H9 (cell line): ENCODE measurements at regions not wholly inside any gene's neighbourhood (a gene's known extent, or its start where the extent isn't known, plus 50 kb on each side); places are given as distances from the start of the nearest gene placed in this dataset.

Experiments used
- DNase-seq: peaks from one replicate; pipeline ENCODE4 v3.0.0-alpha.2; 2017
- H2AFZ ChIP-seq: one replicate; pipeline ENCODE4 v1.6.1; 2013; ENCODE audit warnings: mild to moderate bottlenecking, low read length, control low read depth, moderate library complexity
- H2AK5ac ChIP-seq: 2 replicates; pipeline ENCODE4 v1.6.1; 2013; ENCODE audit warnings: low read length, control low read depth, mixed read lengths; ENCODE audit not compliant: insufficient read length
- H2BK120ac ChIP-seq: one replicate; pipeline ENCODE4 v1.6.1; 2013; ENCODE audit warnings: low read depth, mild to moderate bottlenecking, low read length, control low read depth, inconsistent platforms; ENCODE audit not compliant: poor library complexity, severe bottlenecking
- H2BK12ac ChIP-seq: 2 replicates; pipeline ENCODE4 v1.6.1; 2013; ENCODE audit warnings: low read length, control low read depth, mixed read lengths, low read depth; ENCODE audit not compliant: insufficient read length
- H2BK15ac ChIP-seq: 2 replicates; pipeline ENCODE4 v1.6.1; 2013; ENCODE audit warnings: low read depth, low read length, control low read depth
- H2BK20ac ChIP-seq: one replicate; pipeline ENCODE4 v1.6.1; 2013; ENCODE audit warnings: low read depth, mild to moderate bottlenecking, low read length, control low read depth, inconsistent platforms; ENCODE audit not compliant: poor library complexity, severe bottlenecking
- H2BK5ac ChIP-seq: 2 replicates; pipeline ENCODE4 v1.6.1; 2013; ENCODE audit warnings: low read length, control low read depth, mixed read lengths; ENCODE audit not compliant: insufficient read length
- H3K14ac ChIP-seq: 2 replicates; pipeline ENCODE4 v1.6.1; 2013; ENCODE audit warnings: low read length, control low read depth; ENCODE audit not compliant: insufficient read depth
- H3K18ac ChIP-seq: 2 replicates; pipeline ENCODE4 v1.6.1; 2013; ENCODE audit warnings: low read depth, mild to moderate bottlenecking, mixed read lengths, low read length, control low read depth; ENCODE audit not compliant: insufficient read length
- H3K23ac ChIP-seq: 2 replicates; pipeline ENCODE4 v1.6.1; 2013; ENCODE audit warnings: low read length, control low read depth, mixed read lengths, low read depth; ENCODE audit not compliant: insufficient read length
- H3K23me2 ChIP-seq: 2 replicates; pipeline ENCODE4 v1.6.1; 2013; ENCODE audit warnings: low read depth, mild to moderate bottlenecking, mixed read lengths, low read length, control low read depth; ENCODE audit not compliant: insufficient read length, poor library complexity, severe bottlenecking
- H3K27ac ChIP-seq: 2 replicates; pipeline ENCODE4 v1.5.1; 2013; ENCODE audit warnings: low read length, control low read depth, mixed read lengths, low read depth; ENCODE audit not compliant: insufficient read length
- H3K27me3 ChIP-seq: 2 replicates; pipeline ENCODE4 v1.6.1; 2013; ENCODE audit warnings: low read length, control low read depth, inconsistent platforms; ENCODE audit not compliant: insufficient read depth
- H3K4ac ChIP-seq: 2 replicates; pipeline ENCODE4 v1.6.1; 2013; ENCODE audit warnings: low read depth, mild to moderate bottlenecking, control low read depth, inconsistent platforms, low read length, moderate library complexity
- H3K4me1 ChIP-seq: 2 replicates; pipeline ENCODE4 v1.6.1; 2013; ENCODE audit warnings: low read length, control low read depth, inconsistent platforms; ENCODE audit not compliant: insufficient read depth
- H3K4me2 ChIP-seq: 2 replicates; pipeline ENCODE4 v1.6.1; 2013; ENCODE audit warnings: low read length, control low read depth, mixed read lengths; ENCODE audit not compliant: insufficient read length, insufficient read depth
- H3K56ac ChIP-seq: 2 replicates; pipeline ENCODE4 v1.6.1; 2013; ENCODE audit warnings: low read depth, mild to moderate bottlenecking, mixed read lengths, low read length, control low read depth; ENCODE audit not compliant: insufficient read length
- H3K79me1 ChIP-seq: 2 replicates; pipeline ENCODE4 v1.6.1; 2013; ENCODE audit warnings: low read depth, mild to moderate bottlenecking, moderate library complexity, low read length, control low read depth, inconsistent platforms; ENCODE audit not compliant: insufficient read depth, poor library complexity, severe bottlenecking
- H3K79me2 ChIP-seq: 2 replicates; pipeline ENCODE4 v1.6.1; 2013; ENCODE audit warnings: low read length, control low read depth, inconsistent platforms; ENCODE audit not compliant: insufficient read depth
- H3K9ac ChIP-seq: 2 replicates; pipeline ENCODE4 v1.6.1; 2013; ENCODE audit warnings: low read length, control low read depth, mixed read lengths; ENCODE audit not compliant: insufficient read length; ENCODE audit errors: extremely low read depth
- H3K9me3 ChIP-seq: one replicate; pipeline ENCODE4 v1.6.1; 2013; ENCODE audit warnings: low read depth, low read length, inconsistent platforms; ENCODE audit not compliant: control insufficient read depth
- H3T11ph ChIP-seq: one replicate; pipeline ENCODE4 v1.6.1; 2013; ENCODE audit warnings: mild to moderate bottlenecking, low read length, control low read depth, inconsistent platforms
- H4K20me1 ChIP-seq: one replicate; pipeline ENCODE4 v1.6.1; 2013; ENCODE audit not compliant: control insufficient read depth, insufficient read length, insufficient read depth
- H4K5ac ChIP-seq: 2 replicates; pipeline ENCODE4 v1.6.1; 2013; ENCODE audit warnings: low read depth, mild to moderate bottlenecking, mixed read lengths, low read length, control low read depth; ENCODE audit not compliant: insufficient read length
- H4K8ac ChIP-seq: replicated peaks from 2 replicates; pipeline ENCODE4 v1.6.1; 2013; ENCODE audit warnings: low read length, control low read depth, mixed read lengths, low read depth; ENCODE audit not compliant: insufficient read length
- H4K91ac ChIP-seq: 2 replicates; pipeline ENCODE4 v1.6.1; 2013; ENCODE audit warnings: low read depth, mild to moderate bottlenecking, moderate library complexity, mixed read lengths, low read length, control low read depth; ENCODE audit not compliant: insufficient read length
- H3K27ac Mint-ChIP-seq, 3 experiments: 2 replicates in 2 of 3; 3 replicates in 1 of 3; pipeline ENCODE4 v1.8.0; 2020 to 2021; ENCODE audit warnings: mixed read lengths in 3 of 3, mild to moderate bottlenecking in 1 of 3, moderate library complexity in 1 of 3
- H3K27me3 Mint-ChIP-seq: 2 replicates; pipeline ENCODE4 v1.8.0; 2021; ENCODE audit warnings: low read depth, mild to moderate bottlenecking, moderate library complexity, mixed read lengths
- H3K36me3 Mint-ChIP-seq, 3 experiments: 2 replicates in 2 of 3; 3 replicates in 1 of 3; pipeline ENCODE4 v1.8.0; 2020 to 2021; ENCODE audit warnings: low read depth in 3 of 3, mixed read lengths in 3 of 3; ENCODE audit not compliant: insufficient read depth in 1 of 3
- H3K4me1 Mint-ChIP-seq, 2 experiments: 2 replicates each; pipeline ENCODE4 v1.8.0; 2020; ENCODE audit warnings: mixed read lengths in 2 of 2
- H3K4me3 Mint-ChIP-seq, 2 experiments: 2 replicates in 1 of 2; 3 replicates in 1 of 2; pipeline ENCODE4 v1.8.0; 2020 to 2021; ENCODE audit warnings: mild to moderate bottlenecking in 2 of 2, mixed read lengths in 2 of 2, moderate library complexity in 1 of 2
- H3K9me3 Mint-ChIP-seq, 2 experiments: 2 replicates in 1 of 2; 3 replicates in 1 of 2; pipeline ENCODE4 v1.8.0; 2020; ENCODE audit warnings: mild to moderate bottlenecking in 2 of 2, mixed read lengths in 2 of 2, moderate library complexity in 1 of 2
- CTCF ChIP-seq: fragments of 200-600 bp; sonication (generic); conservative IDR thresholded peaks from 3 replicates; pipeline ENCODE4 v1.8.0; 2021; ENCODE audit warnings: antibody characterized with exemption, mild to moderate bottlenecking
- WGBS: extraction: QIAGEN DNeasy Blood & Tissue Kit; methylation state at CpG from one replicate; pipeline ENCODE4 v1.1.7; 2013; ENCODE audit warnings: missing lambda C conversion rate, low lambda C conversion rate, mixed read lengths; ENCODE audit not compliant: insufficient read length; ENCODE audit errors: extremely low coverage; 5-methylcytosine and 5-hydroxymethylcytosine counted together

GRCh38 chr4:3639613-3640586, 107.7 kb upstream of the LRPAP1 start:
- Mint-ChIP-seq H3K27me3 (peaks cover 47% of the 10 kb centered on the region), H3K36me3 (peaks cover 0 to 2% (median 0%) of the 10 kb centered on the region in 3 experiments; a peak in 2 of 7 replicates), H3K4me1 (no peaks in the 10 kb centered on the region; a peak in 1 of 4 replicates), H3K27ac (peak overlapping the region in 1 of 3 experiments; percentile 50; a peak in 3 of 7 replicates), H3K9me3 (peaks cover 9 to 12% of the 10 kb centered on the region in 2 experiments), H3K4me3 (no peak overlapping the region)
- Histone ChIP-seq H3K18ac (no peak overlapping the region), H3K56ac (no peak overlapping the region), H3K27me3 (no peaks in the 10 kb centered on the region), H3K27ac (no peak overlapping the region), H4K5ac (no peak overlapping the region), H3K23ac (no peak overlapping the region), H3K14ac (peak overlapping the region; percentile 14; the same call in 1 of the 2 replicates), H2BK12ac (no peak overlapping the region), H3K4me1 (no peaks in the 10 kb centered on the region), H2AFZ (no peak overlapping the region), H2BK20ac (no peak overlapping the region), H3K79me1 (no peaks in the 10 kb centered on the region), H2BK5ac (no peak overlapping the region), H2AK5ac (no peak overlapping the region), H3K79me2 (no peaks in the 10 kb centered on the region), H3K23me2 (no peaks in the 10 kb centered on the region), H3K9ac (no peak overlapping the region), H4K91ac (no peak overlapping the region), H3T11ph (no peak overlapping the region), H3K4ac (no peak overlapping the region), H2BK15ac (no peak overlapping the region), H4K20me1 (no peaks in the 10 kb centered on the region), H2BK120ac (no peak overlapping the region), H3K9me3 (no peaks in the 10 kb centered on the region), H3K4me2 (no peak overlapping the region), H4K8ac (no peak overlapping the region)
- TF ChIP-seq CTCF: no peak
- no peak for DNase-seq
- WGBS: no CpG with 5 or more reads among the region's 22 CpGs
